ENCODE measurements at regions not wholly inside any gene's neighbourhood (a gene's known extent, or its start where the extent isn't known, plus 50 kb on each side); places are given as distances from the start of the nearest gene placed in this dataset.

DNA sequence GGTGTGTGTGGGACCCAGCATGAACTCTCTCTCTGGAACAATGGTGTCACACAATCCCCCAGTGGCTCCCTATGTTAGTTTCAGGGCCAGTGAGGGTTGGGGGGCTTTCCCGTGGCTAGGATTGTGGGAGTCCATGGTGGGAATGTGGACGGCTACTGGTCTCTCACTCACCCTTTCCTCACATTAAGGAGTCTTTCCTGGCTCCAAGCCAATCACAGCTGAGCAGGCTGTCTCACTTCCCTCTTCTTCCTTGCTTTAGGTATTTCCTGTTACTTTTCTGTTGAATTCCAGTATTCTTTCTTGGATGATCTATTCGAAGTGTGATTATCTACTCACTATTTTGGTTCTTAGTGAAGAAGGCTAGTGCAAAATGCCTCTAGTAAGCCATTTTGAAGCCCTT, 324.4 kb upstream of the MPDZ start:
- no peak overlapping the region for H3K4me3 ChIP-seq (ENCODE audit: low read depth, low read length)
- TF ChIP-seq, protein P1, sequence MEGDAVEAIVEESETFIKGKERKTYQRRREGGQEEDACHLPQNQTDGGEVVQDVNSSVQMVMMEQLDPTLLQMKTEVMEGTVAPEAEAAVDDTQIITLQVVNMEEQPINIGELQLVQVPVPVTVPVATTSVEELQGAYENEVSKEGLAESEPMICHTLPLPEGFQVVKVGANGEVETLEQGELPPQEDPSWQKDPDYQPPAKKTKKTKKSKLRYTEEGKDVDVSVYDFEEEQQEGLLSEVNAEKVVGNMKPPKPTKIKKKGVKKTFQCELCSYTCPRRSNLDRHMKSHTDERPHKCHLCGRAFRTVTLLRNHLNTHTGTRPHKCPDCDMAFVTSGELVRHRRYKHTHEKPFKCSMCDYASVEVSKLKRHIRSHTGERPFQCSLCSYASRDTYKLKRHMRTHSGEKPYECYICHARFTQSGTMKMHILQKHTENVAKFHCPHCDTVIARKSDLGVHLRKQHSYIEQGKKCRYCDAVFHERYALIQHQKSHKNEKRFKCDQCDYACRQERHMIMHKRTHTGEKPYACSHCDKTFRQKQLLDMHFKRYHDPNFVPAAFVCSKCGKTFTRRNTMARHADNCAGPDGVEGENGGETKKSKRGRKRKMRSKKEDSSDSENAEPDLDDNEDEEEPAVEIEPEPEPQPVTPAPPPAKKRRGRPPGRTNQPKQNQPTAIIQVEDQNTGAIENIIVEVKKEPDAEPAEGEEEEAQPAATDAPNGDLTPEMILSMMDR (IDR thresholded peaks at IDR 0.05; ENCODE audit: borderline replicate concordance, insufficient read depth, low read depth, low read length): no peak

DNA sequence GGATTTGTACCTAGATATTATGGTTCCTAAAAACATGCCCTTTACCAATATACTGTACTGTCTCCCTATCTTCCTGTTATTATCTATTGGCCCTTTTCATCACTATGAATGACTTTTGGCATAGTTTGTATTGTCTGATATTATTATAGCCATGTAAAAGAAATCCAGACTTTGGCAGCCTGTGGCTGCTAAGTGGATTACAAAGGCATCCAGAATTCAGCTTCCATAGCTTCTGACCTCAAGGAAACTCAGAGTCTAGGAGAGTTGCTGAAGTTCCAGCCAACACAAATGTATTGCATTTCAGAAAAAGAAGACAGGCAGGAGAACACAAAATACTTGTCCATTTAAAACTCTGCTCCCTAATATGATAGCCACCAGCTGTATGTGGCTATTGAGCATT, 319.2 kb upstream of the MPDZ start:
- TF ChIP-seq, protein P1 (IDR thresholded peaks at IDR 0.05; ENCODE audit: borderline replicate concordance, insufficient read depth, low read depth, low read length): no peak
- no peak overlapping the region for H3K4me3 ChIP-seq (ENCODE audit: low read depth, low read length)

DNA sequence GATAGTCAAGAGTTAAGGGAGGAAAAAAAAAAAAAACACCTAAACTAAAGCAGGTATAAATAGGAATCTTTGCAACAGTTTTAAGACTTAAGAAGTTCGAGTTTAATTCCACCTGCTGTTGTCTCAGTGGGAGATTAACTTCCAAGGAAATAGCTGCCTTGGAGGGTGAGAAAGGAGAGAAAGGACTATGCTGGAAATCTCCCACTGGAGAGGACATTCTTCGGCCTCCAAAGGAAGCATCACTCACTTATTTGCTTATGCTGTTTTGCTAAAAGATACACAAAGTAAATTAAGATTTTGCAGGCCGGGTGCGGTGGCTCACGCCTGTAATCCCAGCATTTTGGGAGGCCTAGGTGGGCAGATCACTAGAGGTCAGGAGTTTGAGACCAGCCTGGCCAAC, 317.9 kb upstream of the MPDZ start:
- no peak overlapping the region for H3K4me3 ChIP-seq (ENCODE audit: low read depth, low read length)
- TF ChIP-seq, protein P1 (IDR thresholded peaks at IDR 0.05; ENCODE audit: borderline replicate concordance, insufficient read depth, low read depth, low read length): no peak

DNA sequence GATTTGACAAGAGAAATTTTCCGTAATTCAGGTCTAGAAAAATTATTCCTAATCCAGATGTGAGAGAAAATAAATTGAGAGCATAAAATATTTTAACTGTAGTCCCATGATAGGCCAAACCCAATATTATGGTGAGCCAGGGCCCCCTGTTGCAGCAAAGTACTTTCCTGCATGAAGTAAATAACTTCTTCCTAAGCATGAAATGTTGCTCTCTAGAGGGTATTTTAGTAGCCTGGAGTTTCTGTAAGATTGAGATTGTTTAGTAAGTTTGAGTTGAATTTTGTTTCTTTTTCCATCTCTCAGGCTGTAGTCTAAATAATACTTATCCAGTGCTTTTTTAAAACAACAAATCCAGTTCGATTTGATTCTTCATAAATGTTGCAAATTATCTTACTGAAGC, 317.5 kb upstream of the MPDZ start:
- TF ChIP-seq, protein P1 (IDR thresholded peaks at IDR 0.05; ENCODE audit: borderline replicate concordance, insufficient read depth, low read depth, low read length): no peak
- H3K4me3 ChIP-seq (ENCODE audit: low read depth, low read length): no peak overlapping the region

DNA sequence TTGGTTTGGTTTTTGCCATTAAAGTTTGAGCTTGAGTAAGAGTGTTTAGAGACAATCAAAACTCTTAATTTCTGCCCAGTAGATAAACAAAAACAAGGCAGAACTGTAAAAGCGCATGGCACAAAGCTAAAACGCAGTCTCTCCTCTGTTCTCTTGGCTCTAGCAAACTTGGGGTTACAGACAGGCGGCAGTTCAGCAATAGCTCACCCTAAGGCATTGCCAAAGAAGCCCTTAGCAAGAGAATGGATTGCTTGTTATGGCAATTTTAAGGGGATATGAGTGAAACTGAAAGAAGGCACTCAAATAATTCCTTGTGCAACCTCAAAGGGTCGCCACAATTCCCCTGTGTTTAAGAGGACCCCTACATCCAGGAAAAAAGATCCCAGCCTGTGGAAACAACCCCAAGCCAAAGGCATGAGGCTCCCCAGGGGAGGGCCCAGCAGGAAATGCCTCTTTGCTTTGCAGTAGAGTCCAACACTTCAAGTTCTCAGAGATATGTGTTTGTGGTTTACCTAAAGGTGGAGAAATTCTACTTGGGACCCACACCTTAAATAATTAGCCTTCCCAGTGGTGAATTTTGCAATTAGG, 317.0 kb upstream of the MPDZ start:
- H3K4me3 ChIP-seq (ENCODE audit: low read depth, low read length): no peak overlapping the region
- TF ChIP-seq, protein P1 (IDR thresholded peaks at IDR 0.05; ENCODE audit: borderline replicate concordance, insufficient read depth, low read depth, low read length): no peak

DNA sequence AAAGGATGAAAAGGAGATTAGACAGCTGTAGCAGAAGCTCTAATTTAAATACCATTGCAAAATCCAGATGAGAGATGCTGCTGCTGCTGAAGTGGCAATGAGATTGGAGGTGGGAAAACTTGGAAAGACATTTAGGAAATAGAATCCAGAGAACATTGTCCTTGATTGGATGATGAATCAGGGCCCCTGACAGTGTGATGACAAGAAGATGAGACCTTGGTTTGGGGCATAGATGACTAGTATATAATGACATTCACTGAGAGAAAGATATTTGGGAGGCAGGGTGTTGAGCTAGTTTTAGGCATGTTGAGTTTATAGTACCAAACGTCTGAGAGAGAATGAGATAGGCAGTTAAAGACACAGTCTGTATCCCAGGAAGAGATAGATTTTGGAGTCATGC, 311.5 kb upstream of the MPDZ start:
- TF ChIP-seq, protein P1 (IDR thresholded peaks at IDR 0.05; ENCODE audit: borderline replicate concordance, insufficient read depth, low read depth, low read length): no peak

DNA sequence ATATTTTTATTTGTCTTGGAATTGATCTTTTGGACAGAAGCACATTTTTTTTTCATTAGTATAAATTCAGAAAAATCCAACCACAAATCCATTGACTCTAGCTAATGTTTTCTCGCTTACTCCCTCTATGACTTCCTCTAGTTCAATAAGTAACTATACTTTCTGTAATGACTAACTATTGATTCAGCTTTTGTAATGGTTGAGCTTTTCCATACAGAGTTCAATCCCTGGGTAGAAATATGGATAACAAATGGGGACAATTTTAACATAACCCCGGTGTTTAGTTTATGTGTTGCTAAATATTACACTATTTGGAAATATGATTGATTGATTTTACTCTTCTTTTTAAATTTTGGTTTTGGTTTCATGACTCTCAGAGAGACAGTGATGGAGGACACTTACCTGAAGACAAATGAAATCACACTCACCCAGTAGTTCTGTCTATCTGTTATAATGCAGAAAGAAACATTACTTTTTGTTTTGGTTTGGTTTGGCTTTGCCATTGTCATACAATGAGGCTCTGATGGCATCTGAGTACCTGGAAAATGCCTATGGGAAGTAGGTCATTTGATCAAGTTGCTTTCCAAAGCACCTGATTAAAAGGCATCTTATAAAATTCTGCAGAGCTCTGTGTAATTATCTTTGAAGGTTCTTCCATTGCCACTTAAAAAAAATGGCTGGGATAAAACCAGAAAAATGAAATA, 309.7 kb upstream of the MPDZ start:
- TF ChIP-seq, protein P1 (IDR thresholded peaks at IDR 0.05; ENCODE audit: borderline replicate concordance, insufficient read depth, low read depth, low read length): no peak
- H3K4me3 ChIP-seq (ENCODE audit: low read depth, low read length): no peak overlapping the region

More for the DNA sequence above, 311.5 kb upstream of the MPDZ start:
- H3K4me3 ChIP-seq (ENCODE audit: low read depth, low read length): no peak overlapping the region
